Aorta (tissue), 5 donors: ENCODE measurements at regions not wholly inside any gene's neighbourhood (a gene's known extent, or its start where the extent isn't known, plus 50 kb on each side); places are given as distances from the start of the nearest gene placed in this dataset.
A peak's percentile ranks its signal among the peaks of the same experiment; 100 is the strongest.
"Not testable (repeated sequence)": the region's sequence is repeated elsewhere in the genome, so short reads cannot be mapped to it uniquely, and the experiment has no call there.

Source experiments
- ATAC-seq: fragments of 200-7000 bp; cut with Tn5 transposase; one replicate; pipeline ENCODE4 v1.9.1; 2022; ENCODE audit warnings: moderate library complexity; ENCODE audit not compliant: low FRiP score
- DNase-seq, 2 donors: peaks; one replicate each; pipeline ENCODE4 v3.0.0-alpha.2; 2020
- H3K27ac ChIP-seq, 2 donors: one replicate each; pipeline ENCODE4 v1.5.1; 2013; ENCODE audit warnings: low read length in 2 of 2, mild to moderate bottlenecking in 2 of 2, moderate library complexity in 2 of 2, control low read depth in 1 of 2, inconsistent platforms in 1 of 2, low read depth in 1 of 2
- H3K27me3 ChIP-seq, 2 donors: one replicate each; pipeline ENCODE4 v1.6.1; 2013; ENCODE audit warnings: control low read depth in 1 of 2, low read length in 1 of 2, mild to moderate bottlenecking in 1 of 2, moderate library complexity in 1 of 2; ENCODE audit not compliant: insufficient read depth in 2 of 2, control insufficient read depth in 1 of 2
- H3K36me3 ChIP-seq, 2 donors: one replicate each; pipeline ENCODE4 v1.6.1; 2013; ENCODE audit warnings: control low read depth in 1 of 2, low read length in 1 of 2, mild to moderate bottlenecking in 1 of 2; ENCODE audit not compliant: insufficient read depth in 2 of 2, control insufficient read depth in 1 of 2
- H3K4me1 ChIP-seq, 2 donors: one replicate each; pipeline ENCODE4 v1.6.1; 2013; ENCODE audit warnings: low read length in 2 of 2, control low read depth in 1 of 2, mild to moderate bottlenecking in 1 of 2, moderate library complexity in 1 of 2; ENCODE audit not compliant: insufficient read depth in 2 of 2, control insufficient read depth in 1 of 2
- H3K4me3 ChIP-seq, 2 donors: one replicate each; pipeline ENCODE4 v1.5.1; 2013; ENCODE audit warnings: low read length in 2 of 2, control low read depth in 1 of 2, mild to moderate bottlenecking in 1 of 2
- H3K9me3 ChIP-seq: one replicate; pipeline ENCODE4 v1.6.1; 2013; ENCODE audit warnings: mild to moderate bottlenecking, low read length; ENCODE audit not compliant: control insufficient read depth
- WGBS, 2 donors: extraction: QIAGEN DNeasy Blood & Tissue Kit; methylation state at CpG; one replicate each; pipeline ENCODE4 v1.1.7; 2013; 5-methylcytosine and 5-hydroxymethylcytosine counted together
- intact Hi-C, 2 donors: fragments of 100-400 bp; cut with DNase I; formaldehyde crosslinking; loops; one replicate each; pipeline versions ENCODE4 v1.14.2 to v1.15.0; 2022
- donor health status: healthy with polysubstance abuse.
- donor health status: Bipolar disorder and iron deficiency.
- donor health status: DM: no; HTN: no; CAD: no.
- donor health status: DM: no; HTN: no; CAD: no.
- donor health status: DM: yes; HTN: yes; CAD: no.

DNA sequence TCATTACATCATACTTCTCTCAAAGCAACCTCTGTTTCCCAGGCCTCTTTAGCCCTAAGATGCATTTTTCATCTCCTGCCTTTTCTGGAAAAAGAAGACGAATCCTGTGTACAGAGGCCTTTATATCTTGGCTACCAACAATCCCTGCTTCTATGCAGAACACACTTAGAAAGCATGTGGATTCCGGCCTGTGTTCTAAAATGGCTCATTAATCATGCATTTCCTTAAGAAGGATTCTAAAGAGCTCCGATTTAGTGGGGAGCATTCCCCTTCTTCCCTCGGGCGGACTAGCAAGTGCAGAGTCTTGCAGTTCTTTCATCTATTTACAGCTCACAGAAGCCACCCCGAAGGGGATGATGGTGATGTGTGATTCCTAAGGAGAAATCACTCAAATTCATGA, 1212.9 kb downstream of the TYW1 start:
- Histone ChIP-seq H3K4me3 (no peak overlapping the region), H3K4me1 (no peaks in the 10 kb centered on the region), H3K36me3 (no peaks in the 10 kb centered on the region), H3K9me3 (peaks cover 1% of the 10 kb centered on the region), H3K27me3 (peaks cover 0 to 1% of the 10 kb centered on the region in 2 donors), H3K27ac (no peak overlapping the region)
- DNase-seq = no peak
- no peak for ATAC-seq
- 24 to 33% methylated on average over 6 of the region's 6 CpGs for WGBS, 2 donors
- intact Hi-C loops = no loop called here

DNA sequence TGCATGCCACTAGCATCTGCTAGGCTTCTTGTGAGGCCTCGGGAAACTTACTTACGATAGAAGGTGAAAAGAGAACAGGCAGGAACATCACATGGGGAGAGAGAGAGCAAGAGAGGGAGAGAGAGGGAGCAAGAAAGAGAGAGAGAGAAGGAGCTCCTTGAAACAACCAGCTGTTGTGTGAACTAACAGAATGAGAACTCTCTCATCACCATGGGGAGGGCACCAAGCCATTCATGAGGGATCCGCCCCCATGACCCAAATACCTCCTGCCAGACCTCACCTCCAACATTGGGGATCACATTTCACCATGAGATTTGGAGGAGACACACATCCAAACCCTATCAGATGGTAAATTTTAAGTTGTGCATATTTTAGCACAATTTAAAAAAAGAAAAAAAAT, 1217.2 kb downstream of the TYW1 start:
- no peak overlapping the region for H3K27ac ChIP-seq
- no peaks in the 10 kb centered on the region for H3K9me3 ChIP-seq
- WGBS, 2 donors = 86 to 89% methylated on average over 3 of the region's 3 CpGs
- H3K27me3 ChIP-seq = no peaks in the 10 kb centered on the region
- intact Hi-C loops = no loop called here
- no peak for ATAC-seq
- no peak for DNase-seq
- no peaks in the 10 kb centered on the region for H3K4me1 ChIP-seq
- no peak overlapping the region for H3K4me3 ChIP-seq
- H3K36me3 ChIP-seq = no peaks in the 10 kb centered on the region

DNA sequence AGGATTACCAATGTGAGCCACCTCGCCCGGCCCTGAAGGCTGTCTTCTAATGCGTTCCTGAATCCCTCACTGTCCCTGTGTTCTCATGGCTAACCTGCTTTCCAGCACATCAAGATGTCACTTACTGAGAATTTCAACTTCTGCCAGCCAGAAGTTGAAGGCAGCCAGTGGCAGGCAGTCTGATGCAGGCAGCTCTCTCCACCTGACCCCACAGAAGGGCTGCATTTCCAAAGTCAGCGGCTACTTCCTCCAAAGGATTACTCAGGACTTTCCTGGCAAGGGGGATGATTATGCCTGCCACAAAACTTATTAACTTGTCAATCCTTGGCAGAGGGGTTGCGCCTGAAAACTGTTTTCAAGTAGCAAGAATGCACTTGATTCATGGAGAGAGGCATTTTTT, 1219.4 kb downstream of the TYW1 start:
- Histone ChIP-seq H3K27ac (no peak overlapping the region), H3K4me1 (no peaks in the 10 kb centered on the region), H3K4me3 (no peak overlapping the region), H3K36me3 (no peaks in the 10 kb centered on the region), H3K27me3 (peaks cover 0 to 2% of the 10 kb centered on the region in 2 donors), H3K9me3 (peaks cover 2% of the 10 kb centered on the region)
- 49 to 63% methylated on average over 5 of the region's 5 CpGs for WGBS, 2 donors
- intact Hi-C loops = no loop called here
- peak in 1 of 2 donors; percentile 48 for DNase-seq
- ATAC-seq = no peak

DNA sequence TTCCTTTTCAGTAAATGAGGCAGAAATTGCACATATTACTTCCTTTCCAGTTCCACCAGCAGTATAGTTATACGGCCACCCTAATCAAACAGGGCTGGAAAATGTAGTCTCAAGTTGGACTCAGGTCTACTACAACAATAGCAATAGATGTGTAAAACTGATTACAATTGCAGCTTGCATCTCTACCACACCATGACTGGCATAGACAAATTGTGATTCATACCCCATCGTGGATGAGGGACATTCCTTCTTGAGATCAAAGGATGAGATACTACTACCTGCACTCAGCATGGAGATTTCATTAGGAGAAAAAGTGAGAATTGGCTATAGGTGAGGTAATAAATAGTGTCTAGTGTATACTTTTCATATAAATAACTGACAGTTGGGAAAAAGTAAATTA, 1220.8 kb downstream of the TYW1 start:
- H3K9me3 ChIP-seq = peaks cover 4% of the 10 kb centered on the region
- no peak overlapping the region for H3K4me3 ChIP-seq
- no peaks in the 10 kb centered on the region for H3K36me3 ChIP-seq
- intact Hi-C loops = no loop called here
- DNase-seq = no peak
- ATAC-seq = no peak
- 68 to 70% methylated on average over 2 of the region's 2 CpGs for WGBS, 2 donors
- no peak overlapping the region for H3K27ac ChIP-seq
- H3K4me1 ChIP-seq = no peaks in the 10 kb centered on the region
- H3K27me3 ChIP-seq = peaks cover 0 to 4% of the 10 kb centered on the region in 2 donors

DNA sequence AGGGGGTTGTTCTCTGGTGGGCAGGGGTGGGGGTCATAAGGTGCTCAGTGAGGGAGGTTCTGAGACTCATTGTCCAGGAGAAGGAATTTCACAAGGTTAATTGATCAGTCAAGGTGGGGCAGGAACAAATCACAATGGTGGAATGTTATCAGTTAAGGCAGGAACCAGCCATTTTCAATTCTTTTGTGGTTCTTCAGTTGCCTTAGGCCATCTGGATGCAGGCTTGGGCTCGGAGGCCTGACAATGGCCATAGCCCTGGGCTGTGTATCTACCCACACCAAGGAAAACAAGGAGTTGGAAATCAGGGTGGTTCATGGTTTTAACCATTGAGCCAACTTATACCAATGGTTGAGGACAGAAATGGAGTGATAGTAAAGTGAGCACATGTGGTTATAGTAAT, 1221.8 kb downstream of the TYW1 start:
- WGBS, 2 donors = 71 to 72% methylated on average over 1 of the region's 1 CpG
- Histone ChIP-seq H3K4me3 (no peak overlapping the region), H3K36me3 (no peaks in the 10 kb centered on the region), H3K9me3 (peaks cover 4% of the 10 kb centered on the region), H3K27ac (no peak overlapping the region), H3K27me3 (peaks cover 0 to 4% of the 10 kb centered on the region in 2 donors), H3K4me1 (no peaks in the 10 kb centered on the region)
- intact Hi-C loops = no loop called here
- no peak for ATAC-seq
- DNase-seq = no peak

DNA sequence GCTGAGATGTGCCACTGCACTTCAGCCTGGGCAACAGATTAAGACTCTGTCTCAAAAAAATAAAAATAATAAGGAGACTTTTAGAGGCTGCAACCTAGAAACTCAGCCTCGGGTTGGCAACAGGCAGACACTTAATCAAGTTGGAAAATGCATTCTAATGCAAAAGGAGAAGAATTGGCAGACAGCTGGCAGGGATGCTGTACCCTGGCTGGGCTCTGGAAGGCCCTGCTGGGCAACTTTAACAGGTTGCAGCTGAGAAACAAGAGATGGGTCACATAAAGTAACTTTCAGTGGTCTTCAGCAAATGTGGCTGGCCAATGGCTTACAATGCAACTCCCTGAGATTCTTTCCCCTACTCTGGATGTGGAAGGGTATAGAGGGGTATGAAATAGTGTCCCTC, 1225.7 kb downstream of the TYW1 start:
- no peak for DNase-seq
- H3K4me3 ChIP-seq = no peak overlapping the region
- H3K36me3 ChIP-seq = no peaks in the 10 kb centered on the region
- no peaks in the 10 kb centered on the region for H3K4me1 ChIP-seq
- no peak overlapping the region for H3K27ac ChIP-seq
- 52 to 57% methylated on average over 1 of the region's 1 CpG for WGBS, 2 donors
- peaks cover 0 to 4% of the 10 kb centered on the region in 2 donors for H3K27me3 ChIP-seq
- peaks cover 4% of the 10 kb centered on the region for H3K9me3 ChIP-seq
- intact Hi-C loops = no loop called here
- ATAC-seq = no peak

DNA sequence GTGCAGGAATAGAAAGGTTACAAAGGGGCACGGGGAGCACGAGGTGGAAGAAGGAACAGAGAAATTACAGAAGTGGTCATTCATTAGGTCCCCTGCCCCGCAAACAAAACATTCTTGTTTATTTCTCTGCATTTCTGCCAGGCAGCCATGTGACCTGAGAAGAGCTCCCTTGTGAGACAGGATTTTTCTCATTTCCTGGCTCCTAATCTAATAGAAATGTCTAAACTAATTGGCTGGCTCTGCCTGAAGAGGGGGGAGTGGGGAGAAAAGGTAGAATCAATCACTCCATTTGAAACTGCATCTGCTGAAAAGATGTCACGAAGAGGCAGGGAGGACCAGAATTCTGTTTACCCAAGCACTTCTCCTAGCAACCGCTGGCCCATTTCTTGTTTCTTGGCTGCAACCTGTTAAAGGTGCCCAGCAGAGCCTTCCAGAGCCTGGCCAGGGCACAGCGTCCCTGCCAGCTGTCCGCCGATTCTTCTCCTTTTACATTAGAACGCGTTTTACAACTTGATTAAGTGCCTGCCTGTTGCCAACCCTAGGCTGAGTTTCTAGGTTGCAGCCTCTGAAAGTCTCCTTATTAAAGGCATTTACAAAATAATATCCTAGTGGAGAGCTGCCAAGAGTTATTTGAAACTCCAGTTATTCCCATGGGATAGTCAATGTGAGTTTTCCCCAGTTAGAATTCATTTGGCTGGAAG, 1227.6 kb downstream of the TYW1 start:
- Histone ChIP-seq H3K9me3 (peaks cover 4% of the 10 kb centered on the region), H3K36me3 (no peaks in the 10 kb centered on the region), H3K4me1 (no peaks in the 10 kb centered on the region), H3K27ac (no peak overlapping the region), H3K4me3 (no peak overlapping the region), H3K27me3 (peaks cover 0 to 4% of the 10 kb centered on the region in 2 donors)
- ATAC-seq (no peak), DNase-seq (no peak)
- intact Hi-C loops = no loop called here
- 7% methylated on average over 10 of the region's 10 CpGs for WGBS, 2 donors

DNA sequence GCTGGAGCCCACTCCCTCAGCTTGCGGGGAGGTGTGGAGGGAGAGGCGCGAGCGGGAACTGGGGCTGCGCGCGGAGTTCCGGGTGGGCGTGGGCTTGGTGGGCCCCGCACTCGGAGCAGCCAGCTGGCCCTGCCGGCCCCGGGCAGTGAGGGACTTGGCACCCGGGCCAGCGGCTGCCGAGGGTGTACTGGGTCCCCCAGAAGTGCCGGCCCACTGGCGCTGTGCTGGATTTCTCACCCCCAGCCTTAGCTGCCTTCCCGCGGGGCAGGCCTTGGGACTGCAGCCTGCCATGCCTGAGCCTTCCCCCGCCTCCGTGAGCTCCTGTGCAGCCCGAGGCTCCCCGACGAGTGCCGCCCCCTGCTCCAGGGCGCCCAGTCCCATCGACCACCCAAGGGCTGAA, 1234.4 kb downstream of the TYW1 start:
- intact Hi-C loops, H3K4me1 ChIP-seq, ATAC-seq, DNase-seq, H3K27ac ChIP-seq, H3K27me3 ChIP-seq, H3K36me3 ChIP-seq, H3K4me3 ChIP-seq, H3K9me3 ChIP-seq: not testable (repeated sequence)
- 88 to 96% methylated on average over 13 to 27 of the region's 28 CpGs for WGBS, 2 donors

DNA sequence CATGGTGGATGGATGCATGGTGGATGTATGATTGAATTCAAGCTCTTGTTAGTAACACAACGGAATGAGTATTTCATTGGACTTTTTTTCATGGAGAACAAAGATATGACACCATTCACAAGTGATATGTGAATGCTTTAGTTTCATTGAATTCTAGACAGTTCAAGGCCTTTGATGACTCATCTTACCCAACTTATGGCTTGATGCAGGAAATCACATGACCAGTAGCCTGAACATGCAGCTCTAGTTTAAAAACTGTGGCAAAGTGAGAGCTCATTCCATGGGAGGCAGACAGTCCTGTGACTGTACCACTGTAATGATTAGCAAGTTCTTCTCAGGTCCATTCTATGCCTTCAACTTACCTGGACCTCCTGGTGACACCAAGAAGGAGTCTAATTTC, 1239.3 kb downstream of the TYW1 start:
- H3K4me3 ChIP-seq = no peak overlapping the region
- WGBS, 2 donors = 89 to 100% methylated on average over 1 of the region's 1 CpG
- no peak for DNase-seq
- no peaks in the 10 kb centered on the region for H3K4me1 ChIP-seq
- H3K27ac ChIP-seq = no peak overlapping the region
- H3K27me3 ChIP-seq = no peaks in the 10 kb centered on the region
- H3K9me3 ChIP-seq = no peaks in the 10 kb centered on the region
- ATAC-seq = no peak
- H3K36me3 ChIP-seq = no peaks in the 10 kb centered on the region
- intact Hi-C loops = no loop called here
